ENCODE measurements at regions not wholly inside any gene's neighbourhood (a gene's known extent, or its start where the extent isn't known, plus 50 kb on each side); places are given as distances from the start of the nearest gene placed in this dataset.

GRCh38 chr22:47762141-47762540 lies 999.7 kb downstream of the TBC1D22A start:
- H3K4me3 ChIP-seq (ENCODE audit: control insufficient read depth, low read depth, low read length): no peak overlapping the region
- no peak for TF ChIP-seq CTCF (IDR thresholded peaks at IDR 0.05; ENCODE audit: control insufficient read depth, insufficient read depth, low read depth, low read length, missing control alignments)
- no peak for DNase-seq (ENCODE audit: low read depth)

- TF ChIP-seq CTCF (IDR thresholded peaks at IDR 0.05; ENCODE audit: control insufficient read depth, insufficient read depth, low read depth, low read length, missing control alignments): no peak
- no peak for DNase-seq (ENCODE audit: low read depth)
- no peak overlapping the region for H3K4me3 ChIP-seq (ENCODE audit: control insufficient read depth, low read depth, low read length)
These were observed 997.5 kb downstream of the TBC1D22A start for GRCh38 chr22:47759909-47760308.

GRCh38 chr22:47757741-47758140 lies 995.3 kb downstream of the TBC1D22A start:
- no peak overlapping the region for H3K4me3 ChIP-seq (ENCODE audit: control insufficient read depth, low read depth, low read length)
- no peak for DNase-seq (ENCODE audit: low read depth)
- TF ChIP-seq CTCF (IDR thresholded peaks at IDR 0.05; ENCODE audit: control insufficient read depth, insufficient read depth, low read depth, low read length, missing control alignments): no peak

GRCh38 chr22:47750086-47750485 lies 987.6 kb downstream of the TBC1D22A start:
- TF ChIP-seq CTCF (IDR thresholded peaks at IDR 0.05; ENCODE audit: control insufficient read depth, insufficient read depth, low read depth, low read length, missing control alignments): no peak
- DNase-seq (ENCODE audit: low read depth): no peak
- H3K4me3 ChIP-seq (ENCODE audit: control insufficient read depth, low read depth, low read length): no peak overlapping the region

GRCh38 chr22:47748957-47749356 lies 986.5 kb downstream of the TBC1D22A start:
- DNase-seq (ENCODE audit: low read depth): no peak
- H3K4me3 ChIP-seq (ENCODE audit: control insufficient read depth, low read depth, low read length): no peak overlapping the region
- TF ChIP-seq CTCF (IDR thresholded peaks at IDR 0.05; ENCODE audit: control insufficient read depth, insufficient read depth, low read depth, low read length, missing control alignments): no peak

- H3K4me3 ChIP-seq (ENCODE audit: control insufficient read depth, low read depth, low read length): no peak overlapping the region
- no peak for TF ChIP-seq CTCF (IDR thresholded peaks at IDR 0.05; ENCODE audit: control insufficient read depth, insufficient read depth, low read depth, low read length, missing control alignments)
- no peak for DNase-seq (ENCODE audit: low read depth)
These were observed 985.8 kb downstream of the TBC1D22A start for GRCh38 chr22:47748271-47748670.

All from AG09309 (cell line).